Common myeloid progenitor, CD34-positive (primary cell): ENCODE measurements at regions not wholly inside any gene's neighbourhood (a gene's known extent, or its start where the extent isn't known, plus 50 kb on each side); places are given as distances from the start of the nearest gene placed in this dataset.

Experiments
- CTCF ChIA-PET: fragments of 350-600 bp; sonication (Branson Sonifier 250); formaldehyde crosslinking; loops from one replicate; lab custom pipeline; 2021; ENCODE audit warnings: antibody characterized with exemption; lab: Charles Lee
- POLR2A ChIA-PET: fragments of 350-600 bp; sonication (Branson Sonifier 250); formaldehyde crosslinking; loops from one replicate; lab custom pipeline; 2021; ENCODE audit warnings: antibody characterized with exemption; lab: Charles Lee
- DNase-seq, 3 donors: peaks; one replicate each; pipeline versions ENCODE4 v3.0.0 to v3.0.0-alpha.2; 2013
- H3K27ac ChIP-seq, 2 experiments: 1 replicate in 1 of 2; 2 replicates in 1 of 2; pipeline ENCODE4 v1.7.0; 2013; ENCODE audit warnings: inconsistent platforms in 2 of 2, low read length in 2 of 2, mild to moderate bottlenecking in 2 of 2, low read depth in 1 of 2, moderate library complexity in 1 of 2; ENCODE audit not compliant: severe bottlenecking in 2 of 2, insufficient read depth in 1 of 2, poor library complexity in 1 of 2
- H3K27me3 ChIP-seq, 5 experiments: replicated peaks in 2 of 5; 1 replicate in 3 of 5; 2 replicates in 2 of 5; pipeline versions ENCODE4 v1.6.1 to v1.7.0; 2013; ENCODE audit warnings: low read length in 4 of 5, mild to moderate bottlenecking in 2 of 5, moderate library complexity in 2 of 5, inconsistent platforms in 1 of 5; ENCODE audit not compliant: insufficient read depth in 5 of 5, control insufficient read depth in 4 of 5
- H3K36me3 ChIP-seq, 4 experiments: 1 replicate in 2 of 4; 2 replicates in 2 of 4; pipeline versions ENCODE4 v1.6.1 to v1.7.0; 2013; ENCODE audit warnings: low read length in 3 of 4, control low read depth in 1 of 4, mild to moderate bottlenecking in 1 of 4; ENCODE audit not compliant: control insufficient read depth in 4 of 4, insufficient read depth in 4 of 4
- H3K4me1 ChIP-seq, 4 experiments: 1 replicate in 3 of 4; 2 replicates in 1 of 4; pipeline versions ENCODE4 v1.6.1 to v1.7.1; 2013; ENCODE audit warnings: low read length in 3 of 4, mild to moderate bottlenecking in 3 of 4, control low read depth in 1 of 4, inconsistent platforms in 1 of 4, moderate library complexity in 1 of 4; ENCODE audit not compliant: control insufficient read depth in 4 of 4, insufficient read depth in 4 of 4; ENCODE audit errors: control extremely low read depth in 1 of 4
- H3K4me3 ChIP-seq, 7 experiments: 1 replicate in 4 of 7; 2 replicates in 3 of 7; pipeline versions ENCODE4 v1.5.1 to v1.7.0; 2013; ENCODE audit warnings: mild to moderate bottlenecking in 7 of 7, low read length in 6 of 7, moderate library complexity in 6 of 7, inconsistent platforms in 2 of 7, low read depth in 2 of 7, control low read depth in 1 of 7; ENCODE audit not compliant: insufficient read depth in 4 of 7, control insufficient read depth in 1 of 7; ENCODE audit errors: extremely low read depth in 1 of 7
- H3K9me3 ChIP-seq, 5 experiments: 1 replicate in 4 of 5; 2 replicates in 1 of 5; pipeline versions ENCODE4 v1.6.1 to v1.7.1; 2013; ENCODE audit warnings: low read length in 4 of 5, mild to moderate bottlenecking in 2 of 5, inconsistent platforms in 1 of 5, low read depth in 1 of 5, moderate library complexity in 1 of 5; ENCODE audit not compliant: control insufficient read depth in 4 of 5, insufficient read depth in 2 of 5; ENCODE audit errors: control extremely low read depth in 1 of 5
- WGBS: methylation state at CpG from one replicate; pipeline ENCODE4 v1.1.5; 2013; ENCODE audit not compliant: insufficient coverage; 5-methylcytosine and 5-hydroxymethylcytosine counted together

- no peaks in the 10 kb centered on the region for H3K27me3 ChIP-seq
- H3K36me3 ChIP-seq = no peaks in the 10 kb centered on the region
- peaks cover 0 to 3% (median 0%) of the 10 kb centered on the region in 5 experiments for H3K9me3 ChIP-seq
- H3K27ac ChIP-seq = no peak overlapping the region
- no peak overlapping the region for H3K4me3 ChIP-seq
- CTCF ChIA-PET = interaction anchor here (1.2 kb wide), 1 partner anchor 10 kb away, joined by 3 read pairs; no protein-coding TSS in a partner anchor
- POLR2A ChIA-PET = no interaction called here
- no peaks in the 10 kb centered on the region for H3K4me1 ChIP-seq
- no peak for DNase-seq
- WGBS = no CpG with 5 or more reads among the region's 2 CpGs
Observed at GRCh38 chr2:186992597-186992996, 143.6 kb upstream of the ZSWIM2 start.

GRCh38 chr2:186991766-186992417, 142.9 kb upstream of the ZSWIM2 start:
- Histone ChIP-seq H3K9me3 (peaks cover 0 to 3% (median 0%) of the 10 kb centered on the region in 5 experiments), H3K36me3 (no peaks in the 10 kb centered on the region), H3K4me3 (no peak overlapping the region), H3K27ac (no peak overlapping the region), H3K27me3 (no peaks in the 10 kb centered on the region), H3K4me1 (no peaks in the 10 kb centered on the region)
- ChIA-PET CTCF (interaction anchor here (1.2 kb wide), 1 partner anchor 9 kb away, joined by 3 read pairs; no protein-coding TSS in a partner anchor), POLR2A (no interaction called here)
- DNase-seq = no peak
- WGBS = no CpG with 5 or more reads among the region's 4 CpGs

- DNase-seq = no peak
- no peak overlapping the region for H3K4me3 ChIP-seq
- H3K36me3 ChIP-seq = no peaks in the 10 kb centered on the region
- no peaks in the 10 kb centered on the region for H3K4me1 ChIP-seq
- peaks cover 0 to 5% (median 0%) of the 10 kb centered on the region in 5 experiments for H3K9me3 ChIP-seq
- ChIA-PET CTCF (interaction anchor here (0.6 kb wide), 1 partner anchor 34 kb away, joined by 4 read pairs; no protein-coding TSS in a partner anchor), POLR2A (no interaction called here)
- no peak overlapping the region for H3K27ac ChIP-seq
- WGBS = 100% methylated on average over 2 of the region's 2 CpGs
- no peaks in the 10 kb centered on the region for H3K27me3 ChIP-seq
Observed at GRCh38 chr2:186984966-186985365, 136.0 kb upstream of the ZSWIM2 start.

GRCh38 chr2:186984481-186984880, 135.5 kb upstream of the ZSWIM2 start:
- Histone ChIP-seq H3K9me3 (peaks cover 0 to 4% (median 0%) of the 10 kb centered on the region in 5 experiments), H3K4me1 (no peaks in the 10 kb centered on the region), H3K27me3 (no peaks in the 10 kb centered on the region), H3K27ac (no peak overlapping the region), H3K4me3 (no peak overlapping the region), H3K36me3 (no peaks in the 10 kb centered on the region)
- no peak for DNase-seq
- POLR2A ChIA-PET = no interaction called here
- 100% methylated on average over 3 of the region's 3 CpGs for WGBS
- CTCF ChIA-PET = interaction anchor here (0.6 kb wide), 1 partner anchor 33 kb away, joined by 4 read pairs; no protein-coding TSS in a partner anchor

- ChIA-PET CTCF (no interaction called here), POLR2A (no interaction called here)
- DNase-seq = peak in 1 of 3 donors; percentile 10
- Histone ChIP-seq H3K4me3 (no peak overlapping the region), H3K36me3 (no peaks in the 10 kb centered on the region), H3K27ac (no peak overlapping the region), H3K9me3 (peaks cover 0 to 2% (median 0%) of the 10 kb centered on the region in 5 experiments), H3K4me1 (no peaks in the 10 kb centered on the region), H3K27me3 (no peaks in the 10 kb centered on the region)
- 95% methylated on average over 11 of the region's 11 CpGs for WGBS
Observed at GRCh38 chr2:186980787-186981550, 132.0 kb upstream of the ZSWIM2 start.

- Histone ChIP-seq H3K4me1 (no peaks in the 10 kb centered on the region), H3K4me3 (no peak overlapping the region), H3K27ac (no peak overlapping the region), H3K27me3 (no peaks in the 10 kb centered on the region), H3K9me3 (peaks cover 0 to 2% (median 0%) of the 10 kb centered on the region in 5 experiments), H3K36me3 (no peaks in the 10 kb centered on the region)
- ChIA-PET CTCF (no interaction called here), POLR2A (no interaction called here)
- 92% methylated on average over 2 of the region's 2 CpGs for WGBS
- DNase-seq = no peak
Observed at GRCh38 chr2:186980117-186980442, 131.1 kb upstream of the ZSWIM2 start.
